Suprapubic skin (tissue), 3 donors: ENCODE measurements at regions not wholly inside any gene's neighbourhood (a gene's known extent, or its start where the extent isn't known, plus 50 kb on each side); places are given as distances from the start of the nearest gene placed in this dataset.

ENCODE experiments used
- EP300 ChIP-seq: sonication (generic); formaldehyde crosslinking; IDR thresholded peaks from one replicate; pipeline ENCODE4 v1.6.1; 2017; ENCODE audit warnings: antibody characterized with exemption
- POLR2A ChIP-seq, 2 donors: fragments of 450-650 bp; IDR thresholded peaks; one replicate each; pipeline ENCODE4 v1.6.1; 2017; ENCODE audit warnings: antibody characterized with exemption in 2 of 2, mild to moderate bottlenecking in 2 of 2, moderate library complexity in 2 of 2
- TF ChIP-seq, protein P1 (sequence below), 2 donors: fragments of 200-600 bp in 1 of 2; fragments of 450-650 bp in 1 of 2; sonication (generic) in 1 of 2; IDR thresholded peaks; one replicate each; pipeline ENCODE4 v1.5.1; 2016 to 2019; ENCODE audit warnings: antibody characterized with exemption in 2 of 2, mild to moderate bottlenecking in 1 of 2, moderate library complexity in 1 of 2

DNA sequence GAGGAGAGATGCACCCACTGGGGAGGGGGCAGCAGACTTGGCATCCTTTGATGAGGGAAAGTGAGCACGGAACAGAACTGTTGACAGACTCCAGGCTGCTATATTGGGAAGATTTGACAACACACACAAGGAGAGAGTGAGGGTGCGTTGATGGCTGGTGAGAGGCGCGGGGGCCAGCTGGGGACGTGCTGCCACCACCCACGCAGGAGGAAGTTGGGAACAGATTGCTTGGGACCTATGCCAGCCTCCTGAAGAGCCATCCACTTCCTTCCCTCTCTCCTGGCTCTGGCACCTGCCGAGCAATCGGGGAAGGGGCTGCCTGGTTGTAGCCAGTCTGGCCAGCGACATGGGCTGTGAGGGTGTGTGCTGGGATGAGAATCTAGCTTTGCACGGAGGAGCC lies 223.7 kb upstream of the CSF3R start:
- TF ChIP-seq, protein P1, sequence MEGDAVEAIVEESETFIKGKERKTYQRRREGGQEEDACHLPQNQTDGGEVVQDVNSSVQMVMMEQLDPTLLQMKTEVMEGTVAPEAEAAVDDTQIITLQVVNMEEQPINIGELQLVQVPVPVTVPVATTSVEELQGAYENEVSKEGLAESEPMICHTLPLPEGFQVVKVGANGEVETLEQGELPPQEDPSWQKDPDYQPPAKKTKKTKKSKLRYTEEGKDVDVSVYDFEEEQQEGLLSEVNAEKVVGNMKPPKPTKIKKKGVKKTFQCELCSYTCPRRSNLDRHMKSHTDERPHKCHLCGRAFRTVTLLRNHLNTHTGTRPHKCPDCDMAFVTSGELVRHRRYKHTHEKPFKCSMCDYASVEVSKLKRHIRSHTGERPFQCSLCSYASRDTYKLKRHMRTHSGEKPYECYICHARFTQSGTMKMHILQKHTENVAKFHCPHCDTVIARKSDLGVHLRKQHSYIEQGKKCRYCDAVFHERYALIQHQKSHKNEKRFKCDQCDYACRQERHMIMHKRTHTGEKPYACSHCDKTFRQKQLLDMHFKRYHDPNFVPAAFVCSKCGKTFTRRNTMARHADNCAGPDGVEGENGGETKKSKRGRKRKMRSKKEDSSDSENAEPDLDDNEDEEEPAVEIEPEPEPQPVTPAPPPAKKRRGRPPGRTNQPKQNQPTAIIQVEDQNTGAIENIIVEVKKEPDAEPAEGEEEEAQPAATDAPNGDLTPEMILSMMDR (IDR thresholded peaks at IDR 0.05): no peak
- TF ChIP-seq POLR2A (IDR thresholded peaks at IDR 0.05) (no peak), EP300 (no peak)
